Hepatocyte (in vitro differentiated cells): ENCODE measurements at regions not wholly inside any gene's neighbourhood (a gene's known extent, or its start where the extent isn't known, plus 50 kb on each side); places are given as distances from the start of the nearest gene placed in this dataset.

Experiments
- DNase-seq: peaks from one replicate; pipeline ENCODE4 v3.0.0-alpha.2; 2016; ENCODE audit warnings: low spot score
- H2AFZ ChIP-seq: fragments of 200-600 bp; sonication (generic); 2 replicates; pipeline ENCODE4 v1.6.0; 2016; ENCODE audit warnings: antibody characterized with exemption, mild to moderate bottlenecking
- H3K27ac ChIP-seq: fragments of 200-600 bp; sonication (generic); 2 replicates; pipeline ENCODE4 v1.5.1; 2016; ENCODE audit warnings: mild to moderate bottlenecking
- H3K27me3 ChIP-seq: fragments of 200-600 bp; sonication (generic); 2 replicates; pipeline ENCODE4 v1.6.1; 2016
- H3K36me3 ChIP-seq: fragments of 200-600 bp; sonication (generic); replicated peaks from 2 replicates; pipeline ENCODE4 v1.5.1; 2016; ENCODE audit warnings: low read depth; ENCODE audit not compliant: insufficient read depth
- H3K4me1 ChIP-seq: fragments of 200-600 bp; sonication (generic); 2 replicates; pipeline ENCODE4 v1.5.1; 2016; ENCODE audit warnings: mild to moderate bottlenecking, moderate library complexity; ENCODE audit not compliant: insufficient read depth
- H3K4me2 ChIP-seq: fragments of 200-600 bp; sonication (generic); 2 replicates; pipeline ENCODE4 v1.6.0; 2016
- H3K4me3 ChIP-seq: fragments of 200-600 bp; sonication (generic); 2 replicates; pipeline ENCODE4 v1.5.1; 2016; ENCODE audit warnings: mild to moderate bottlenecking
- H3K79me2 ChIP-seq: fragments of 200-600 bp; sonication (generic); 2 replicates; pipeline ENCODE4 v1.6.0; 2017; ENCODE audit warnings: mild to moderate bottlenecking
- H3K9me2 ChIP-seq: fragments of 200-600 bp; sonication (generic); replicated peaks from 2 replicates; pipeline ENCODE4 v1.6.0; 2017; ENCODE audit warnings: mild to moderate bottlenecking; ENCODE audit not compliant: insufficient read depth
- H3K9me3 ChIP-seq: fragments of 200-600 bp; sonication (generic); 2 replicates; pipeline ENCODE4 v1.5.1; 2016; ENCODE audit warnings: low read depth, mild to moderate bottlenecking
- H4K20me1 ChIP-seq: fragments of 200-600 bp; sonication (generic); 2 replicates; pipeline ENCODE4 v1.6.0; 2016; ENCODE audit warnings: mild to moderate bottlenecking; ENCODE audit not compliant: insufficient read depth, poor library complexity, severe bottlenecking
- CTCF ChIP-seq: fragments of 200-600 bp; sonication (generic); IDR thresholded peaks from 2 replicates; pipeline ENCODE4 v1.5.1; 2016; ENCODE audit warnings: antibody characterized with exemption, mild to moderate bottlenecking; ENCODE audit not compliant: poor library complexity
- EZH2 ChIP-seq: fragments of 200-600 bp; sonication (generic); IDR thresholded peaks from 2 replicates; pipeline ENCODE4 v1.6.1; 2016; ENCODE audit warnings: antibody characterized with exemption, mild to moderate bottlenecking, borderline replicate concordance
- EZH2phosphoT487 ChIP-seq: fragments of 200-600 bp; sonication (generic); IDR thresholded peaks from one replicate; pipeline ENCODE4 v1.6.1; 2018; ENCODE audit warnings: antibody characterized with exemption, mild to moderate bottlenecking, low read depth, moderate library complexity; ENCODE audit not compliant: unreplicated experiment, severe bottlenecking
- WGBS: methylation state at CpG from one replicate; pipeline ENCODE4 v1.1.6; 2016; ENCODE audit warnings: low lambda C conversion rate; ENCODE audit errors: missing lambda C conversion rate; 5-methylcytosine and 5-hydroxymethylcytosine counted together

DNA sequence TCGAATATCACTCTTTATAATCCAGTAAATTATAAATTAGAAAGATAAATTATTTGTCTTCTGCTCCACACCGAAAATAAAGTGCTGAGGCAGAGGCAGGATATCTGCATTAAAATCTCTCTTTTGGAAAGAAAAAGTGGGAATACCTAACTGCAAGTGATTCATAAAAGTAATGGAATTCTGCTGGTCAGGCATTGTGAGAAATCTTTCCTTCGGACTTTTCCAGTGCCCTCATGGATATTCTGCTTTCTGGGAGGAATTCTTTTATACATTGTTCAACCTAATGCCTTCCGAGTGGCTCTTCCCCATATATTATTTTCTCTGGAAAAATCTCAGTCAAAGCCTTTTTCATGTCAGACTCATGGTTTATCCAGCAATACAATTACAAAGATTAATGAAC lies 158.3 kb upstream of the RNPC3 start:
- no peaks in the 10 kb centered on the region for H3K9me3 ChIP-seq
- no peak for DNase-seq
- H3K4me1 ChIP-seq = no peaks in the 10 kb centered on the region
- H3K9me2 ChIP-seq = no peaks in the 10 kb centered on the region
- H3K27me3 ChIP-seq = no peaks in the 10 kb centered on the region
- H4K20me1 ChIP-seq = no peaks in the 10 kb centered on the region
- WGBS = 89% methylated on average over 4 of the region's 4 CpGs
- no peak overlapping the region for H3K27ac ChIP-seq
- H3K36me3 ChIP-seq = no peaks in the 10 kb centered on the region
- no peaks in the 10 kb centered on the region for H3K79me2 ChIP-seq
- H3K4me2 ChIP-seq = no peak overlapping the region
- H3K4me3 ChIP-seq = no peak overlapping the region
- H2AFZ ChIP-seq = no peak overlapping the region
- TF ChIP-seq CTCF (no peak), EZH2 (no peak), EZH2phosphoT487 (no peak)

GRCh38 chr1:103365860-103366569 lies 159.5 kb upstream of the RNPC3 start:
- Histone ChIP-seq H2AFZ (no peak overlapping the region), H3K9me3 (no peaks in the 10 kb centered on the region), H3K27ac (no peak overlapping the region), H3K4me3 (no peak overlapping the region), H3K79me2 (no peaks in the 10 kb centered on the region), H3K36me3 (no peaks in the 10 kb centered on the region), H3K27me3 (no peaks in the 10 kb centered on the region), H3K4me1 (no peaks in the 10 kb centered on the region), H3K9me2 (no peaks in the 10 kb centered on the region), H4K20me1 (no peaks in the 10 kb centered on the region), H3K4me2 (no peak overlapping the region)
- DNase-seq = no peak
- 93% methylated on average over 5 of the region's 5 CpGs for WGBS
- TF ChIP-seq EZH2 = no peak
- no peak for TF ChIP-seq CTCF
- no peak for TF ChIP-seq EZH2phosphoT487

DNA sequence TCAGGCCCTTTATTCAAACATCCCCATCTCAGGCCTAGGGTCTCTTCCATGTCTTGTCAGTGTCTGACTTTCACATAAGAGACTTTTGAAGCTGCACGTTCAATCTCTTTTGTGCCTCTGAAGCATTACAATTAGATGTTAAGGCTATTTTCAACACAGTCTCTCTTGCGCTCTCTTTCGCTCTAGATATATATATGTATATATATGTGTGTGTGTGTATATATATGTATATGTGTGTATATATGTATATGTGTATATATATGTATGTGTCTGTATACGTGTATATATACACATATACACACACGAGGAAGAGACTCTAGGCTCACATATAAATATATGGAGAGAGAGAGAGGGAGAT lies 162.5 kb upstream of the RNPC3 start:
- Histone ChIP-seq H3K4me3 (no peak overlapping the region), H3K9me2 (no peaks in the 10 kb centered on the region), H3K27ac (no peak overlapping the region), H3K36me3 (no peaks in the 10 kb centered on the region), H3K4me1 (no peaks in the 10 kb centered on the region), H3K4me2 (no peak overlapping the region), H3K79me2 (no peaks in the 10 kb centered on the region), H2AFZ (no peak overlapping the region), H4K20me1 (no peaks in the 10 kb centered on the region), H3K9me3 (no peaks in the 10 kb centered on the region), H3K27me3 (no peaks in the 10 kb centered on the region)
- WGBS = 96% methylated on average over 5 of the region's 5 CpGs
- TF ChIP-seq CTCF = no peak
- TF ChIP-seq EZH2 = no peak
- no peak for TF ChIP-seq EZH2phosphoT487
- no peak for DNase-seq
